HL-60 (cell line): ENCODE measurements at regions not wholly inside any gene's neighbourhood (a gene's known extent, or its start where the extent isn't known, plus 50 kb on each side); places are given as distances from the start of the nearest gene placed in this dataset.

Experiments
- TF ChIP-seq, protein P1 (sequence below): IDR thresholded peaks from 2 replicates; pipeline ENCODE4 v1.6.1; 2012; ENCODE audit warnings: low read depth; ENCODE audit not compliant: insufficient replicate concordance
- TF ChIP-seq, protein P2 (sequence below): IDR thresholded peaks from one replicate; pipeline ENCODE4 v1.5.1; 2011; ENCODE audit warnings: low read length, control low read depth, inconsistent platforms; ENCODE audit not compliant: insufficient read depth

DNA sequence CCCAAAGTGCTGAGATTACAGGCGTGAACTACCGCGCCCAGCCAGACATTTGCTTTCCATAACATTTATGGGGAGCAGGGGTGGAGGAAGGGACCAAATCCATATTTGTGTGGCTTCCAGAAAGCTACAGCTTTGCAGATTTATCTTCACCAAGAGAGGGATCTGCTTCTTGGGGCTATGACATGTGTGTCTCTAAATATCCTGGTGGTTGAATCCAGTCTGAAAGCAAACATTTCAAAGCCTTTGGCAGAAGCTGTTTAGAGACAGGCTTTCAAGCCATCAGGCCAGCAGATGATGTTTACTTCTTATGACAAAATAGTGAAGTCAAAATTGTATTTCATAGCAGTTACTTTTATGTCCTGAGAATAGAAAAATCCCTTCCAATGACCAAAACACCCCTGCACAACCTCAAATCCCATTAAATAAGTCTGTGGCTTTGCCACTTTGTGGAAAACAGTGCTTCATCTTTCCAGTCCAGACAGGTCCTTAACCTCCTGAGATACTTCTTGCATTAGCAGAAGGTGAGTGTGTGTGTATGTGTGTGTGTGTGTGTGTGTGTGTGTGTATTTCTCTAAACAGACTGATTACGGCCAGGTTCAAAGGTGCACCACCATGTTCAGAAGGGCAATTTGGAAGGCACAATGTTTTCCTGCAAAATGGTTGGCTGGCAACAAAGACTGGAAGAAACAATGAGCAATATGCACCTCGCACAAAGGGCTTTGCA lies 191.4 kb upstream of the LRIG1 start:
- TF ChIP-seq, protein P1, sequence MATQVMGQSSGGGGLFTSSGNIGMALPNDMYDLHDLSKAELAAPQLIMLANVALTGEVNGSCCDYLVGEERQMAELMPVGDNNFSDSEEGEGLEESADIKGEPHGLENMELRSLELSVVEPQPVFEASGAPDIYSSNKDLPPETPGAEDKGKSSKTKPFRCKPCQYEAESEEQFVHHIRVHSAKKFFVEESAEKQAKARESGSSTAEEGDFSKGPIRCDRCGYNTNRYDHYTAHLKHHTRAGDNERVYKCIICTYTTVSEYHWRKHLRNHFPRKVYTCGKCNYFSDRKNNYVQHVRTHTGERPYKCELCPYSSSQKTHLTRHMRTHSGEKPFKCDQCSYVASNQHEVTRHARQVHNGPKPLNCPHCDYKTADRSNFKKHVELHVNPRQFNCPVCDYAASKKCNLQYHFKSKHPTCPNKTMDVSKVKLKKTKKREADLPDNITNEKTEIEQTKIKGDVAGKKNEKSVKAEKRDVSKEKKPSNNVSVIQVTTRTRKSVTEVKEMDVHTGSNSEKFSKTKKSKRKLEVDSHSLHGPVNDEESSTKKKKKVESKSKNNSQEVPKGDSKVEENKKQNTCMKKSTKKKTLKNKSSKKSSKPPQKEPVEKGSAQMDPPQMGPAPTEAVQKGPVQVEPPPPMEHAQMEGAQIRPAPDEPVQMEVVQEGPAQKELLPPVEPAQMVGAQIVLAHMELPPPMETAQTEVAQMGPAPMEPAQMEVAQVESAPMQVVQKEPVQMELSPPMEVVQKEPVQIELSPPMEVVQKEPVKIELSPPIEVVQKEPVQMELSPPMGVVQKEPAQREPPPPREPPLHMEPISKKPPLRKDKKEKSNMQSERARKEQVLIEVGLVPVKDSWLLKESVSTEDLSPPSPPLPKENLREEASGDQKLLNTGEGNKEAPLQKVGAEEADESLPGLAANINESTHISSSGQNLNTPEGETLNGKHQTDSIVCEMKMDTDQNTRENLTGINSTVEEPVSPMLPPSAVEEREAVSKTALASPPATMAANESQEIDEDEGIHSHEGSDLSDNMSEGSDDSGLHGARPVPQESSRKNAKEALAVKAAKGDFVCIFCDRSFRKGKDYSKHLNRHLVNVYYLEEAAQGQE: no peak
- TF ChIP-seq, protein P2, sequence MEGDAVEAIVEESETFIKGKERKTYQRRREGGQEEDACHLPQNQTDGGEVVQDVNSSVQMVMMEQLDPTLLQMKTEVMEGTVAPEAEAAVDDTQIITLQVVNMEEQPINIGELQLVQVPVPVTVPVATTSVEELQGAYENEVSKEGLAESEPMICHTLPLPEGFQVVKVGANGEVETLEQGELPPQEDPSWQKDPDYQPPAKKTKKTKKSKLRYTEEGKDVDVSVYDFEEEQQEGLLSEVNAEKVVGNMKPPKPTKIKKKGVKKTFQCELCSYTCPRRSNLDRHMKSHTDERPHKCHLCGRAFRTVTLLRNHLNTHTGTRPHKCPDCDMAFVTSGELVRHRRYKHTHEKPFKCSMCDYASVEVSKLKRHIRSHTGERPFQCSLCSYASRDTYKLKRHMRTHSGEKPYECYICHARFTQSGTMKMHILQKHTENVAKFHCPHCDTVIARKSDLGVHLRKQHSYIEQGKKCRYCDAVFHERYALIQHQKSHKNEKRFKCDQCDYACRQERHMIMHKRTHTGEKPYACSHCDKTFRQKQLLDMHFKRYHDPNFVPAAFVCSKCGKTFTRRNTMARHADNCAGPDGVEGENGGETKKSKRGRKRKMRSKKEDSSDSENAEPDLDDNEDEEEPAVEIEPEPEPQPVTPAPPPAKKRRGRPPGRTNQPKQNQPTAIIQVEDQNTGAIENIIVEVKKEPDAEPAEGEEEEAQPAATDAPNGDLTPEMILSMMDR: no peak
